ENCODE measurements at regions not wholly inside any gene's neighbourhood (a gene's known extent, or its start where the extent isn't known, plus 50 kb on each side); places are given as distances from the start of the nearest gene placed in this dataset.

GRCh38 chr1:57474137-57474750 is 50.4 kb upstream of the DAB1 start:
- no peak for TF ChIP-seq EZH2 (IDR thresholded peaks at IDR 0.05; ENCODE audit: borderline replicate concordance, low read depth, low read length, severe bottlenecking)
- TF ChIP-seq, protein P1, sequence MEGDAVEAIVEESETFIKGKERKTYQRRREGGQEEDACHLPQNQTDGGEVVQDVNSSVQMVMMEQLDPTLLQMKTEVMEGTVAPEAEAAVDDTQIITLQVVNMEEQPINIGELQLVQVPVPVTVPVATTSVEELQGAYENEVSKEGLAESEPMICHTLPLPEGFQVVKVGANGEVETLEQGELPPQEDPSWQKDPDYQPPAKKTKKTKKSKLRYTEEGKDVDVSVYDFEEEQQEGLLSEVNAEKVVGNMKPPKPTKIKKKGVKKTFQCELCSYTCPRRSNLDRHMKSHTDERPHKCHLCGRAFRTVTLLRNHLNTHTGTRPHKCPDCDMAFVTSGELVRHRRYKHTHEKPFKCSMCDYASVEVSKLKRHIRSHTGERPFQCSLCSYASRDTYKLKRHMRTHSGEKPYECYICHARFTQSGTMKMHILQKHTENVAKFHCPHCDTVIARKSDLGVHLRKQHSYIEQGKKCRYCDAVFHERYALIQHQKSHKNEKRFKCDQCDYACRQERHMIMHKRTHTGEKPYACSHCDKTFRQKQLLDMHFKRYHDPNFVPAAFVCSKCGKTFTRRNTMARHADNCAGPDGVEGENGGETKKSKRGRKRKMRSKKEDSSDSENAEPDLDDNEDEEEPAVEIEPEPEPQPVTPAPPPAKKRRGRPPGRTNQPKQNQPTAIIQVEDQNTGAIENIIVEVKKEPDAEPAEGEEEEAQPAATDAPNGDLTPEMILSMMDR (IDR thresholded peaks at IDR 0.05; ENCODE audit: borderline replicate concordance, extremely low read depth, low read length, poor library complexity, severe bottlenecking) = no peak

Data from DND-41 (cell line).